Lower lobe of right lung (tissue), 2 donors: ENCODE measurements at regions not wholly inside any gene's neighbourhood (a gene's known extent, or its start where the extent isn't known, plus 50 kb on each side); places are given as distances from the start of the nearest gene placed in this dataset.

Source experiments
- ATAC-seq, 2 donors: fragments of 200-7000 bp; cut with Tn5 transposase; one replicate each; pipeline ENCODE4 v1.9.1; 2020 to 2022; ENCODE audit warnings: mild to moderate bottlenecking in 2 of 2, moderate library complexity in 2 of 2
- DNase-seq: peaks from one replicate; pipeline ENCODE4 v3.0.0-alpha.2; 2020
- H3K27ac ChIP-seq: fragments of 200-600 bp; one replicate; pipeline ENCODE4 v1.8.0; 2022
- H3K27me3 ChIP-seq: fragments of 200-600 bp; one replicate; pipeline ENCODE4 v1.8.0; 2022; ENCODE audit warnings: low read depth
- H3K36me3 ChIP-seq: fragments of 200-600 bp; one replicate; pipeline ENCODE4 v1.8.0; 2022; ENCODE audit warnings: mild to moderate bottlenecking
- H3K4me1 ChIP-seq: fragments of 200-600 bp; one replicate; pipeline ENCODE4 v1.8.0; 2022
- H3K4me3 ChIP-seq: fragments of 200-600 bp; one replicate; pipeline ENCODE4 v1.8.0; 2022; ENCODE audit warnings: mild to moderate bottlenecking
- H3K9me3 ChIP-seq: fragments of 200-600 bp; one replicate; pipeline ENCODE4 v1.8.0; 2022
- intact Hi-C: fragments of 100-400 bp; cut with DNase I; formaldehyde crosslinking; loops from one replicate; pipeline ENCODE4 v1.11.0; 2022
- TF ChIP-seq, protein P1 (sequence below): fragments of 200-600 bp; IDR thresholded peaks from one replicate; pipeline ENCODE4 v1.8.0; 2022; ENCODE audit warnings: antibody characterized with exemption, mild to moderate bottlenecking
- donor health status: DM: no; HTN: yes; CAD: no; lungs with severe emphysema.

DNA sequence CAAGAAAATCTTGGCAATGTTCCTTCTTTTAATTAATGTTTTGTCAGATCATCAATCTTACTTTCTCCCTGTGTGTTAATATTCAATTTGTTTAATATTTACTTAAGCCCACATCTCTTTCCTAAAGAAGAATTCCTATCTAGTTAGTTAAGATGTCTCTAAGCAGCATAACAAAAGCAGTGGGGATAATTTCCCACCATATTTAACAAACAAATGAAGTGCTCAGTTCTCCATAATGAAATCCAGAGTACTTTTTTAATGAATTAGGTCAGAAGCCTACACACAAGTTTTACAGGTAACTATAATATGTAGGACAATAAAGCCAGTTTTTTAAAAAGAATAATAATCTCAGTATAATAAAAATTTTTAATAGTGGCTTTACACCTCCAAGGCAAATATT, 1918.8 kb downstream of the EFNA5 start:
- Histone ChIP-seq H3K27ac (no peak overlapping the region), H3K4me3 (no peak overlapping the region), H3K27me3 (no peaks in the 10 kb centered on the region), H3K36me3 (no peaks in the 10 kb centered on the region), H3K9me3 (no peaks in the 10 kb centered on the region), H3K4me1 (no peaks in the 10 kb centered on the region)
- TF ChIP-seq, protein P1, sequence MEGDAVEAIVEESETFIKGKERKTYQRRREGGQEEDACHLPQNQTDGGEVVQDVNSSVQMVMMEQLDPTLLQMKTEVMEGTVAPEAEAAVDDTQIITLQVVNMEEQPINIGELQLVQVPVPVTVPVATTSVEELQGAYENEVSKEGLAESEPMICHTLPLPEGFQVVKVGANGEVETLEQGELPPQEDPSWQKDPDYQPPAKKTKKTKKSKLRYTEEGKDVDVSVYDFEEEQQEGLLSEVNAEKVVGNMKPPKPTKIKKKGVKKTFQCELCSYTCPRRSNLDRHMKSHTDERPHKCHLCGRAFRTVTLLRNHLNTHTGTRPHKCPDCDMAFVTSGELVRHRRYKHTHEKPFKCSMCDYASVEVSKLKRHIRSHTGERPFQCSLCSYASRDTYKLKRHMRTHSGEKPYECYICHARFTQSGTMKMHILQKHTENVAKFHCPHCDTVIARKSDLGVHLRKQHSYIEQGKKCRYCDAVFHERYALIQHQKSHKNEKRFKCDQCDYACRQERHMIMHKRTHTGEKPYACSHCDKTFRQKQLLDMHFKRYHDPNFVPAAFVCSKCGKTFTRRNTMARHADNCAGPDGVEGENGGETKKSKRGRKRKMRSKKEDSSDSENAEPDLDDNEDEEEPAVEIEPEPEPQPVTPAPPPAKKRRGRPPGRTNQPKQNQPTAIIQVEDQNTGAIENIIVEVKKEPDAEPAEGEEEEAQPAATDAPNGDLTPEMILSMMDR: no peak
- DNase-seq: no peak
- ATAC-seq: no peak
- intact Hi-C loops: no loop called here

DNA sequence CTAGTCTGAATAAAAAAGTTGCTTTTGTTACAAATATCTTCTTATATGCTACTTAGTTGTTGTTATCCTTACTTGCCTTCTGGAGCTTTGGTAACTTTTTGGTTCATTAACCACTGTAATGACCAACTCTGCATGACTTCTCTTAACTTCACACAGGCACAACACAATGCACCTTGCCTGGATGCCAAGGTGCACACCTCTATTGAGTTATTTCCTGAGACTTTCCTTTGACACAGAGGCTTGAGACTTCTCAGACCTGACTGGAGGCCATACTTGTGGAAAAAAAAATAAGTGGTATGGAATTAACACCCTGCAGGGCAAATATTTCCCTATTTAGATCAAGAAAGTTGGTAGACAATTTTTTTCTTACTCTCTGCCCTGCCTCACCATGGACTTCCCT, 1925.6 kb downstream of the EFNA5 start:
- Histone ChIP-seq H3K4me1 (no peaks in the 10 kb centered on the region), H3K4me3 (no peak overlapping the region), H3K9me3 (no peaks in the 10 kb centered on the region), H3K27ac (no peak overlapping the region), H3K27me3 (no peaks in the 10 kb centered on the region), H3K36me3 (no peaks in the 10 kb centered on the region)
- no peak for ATAC-seq
- TF ChIP-seq, protein P1: no peak
- no peak for DNase-seq
- intact Hi-C loops: no loop called here

DNA sequence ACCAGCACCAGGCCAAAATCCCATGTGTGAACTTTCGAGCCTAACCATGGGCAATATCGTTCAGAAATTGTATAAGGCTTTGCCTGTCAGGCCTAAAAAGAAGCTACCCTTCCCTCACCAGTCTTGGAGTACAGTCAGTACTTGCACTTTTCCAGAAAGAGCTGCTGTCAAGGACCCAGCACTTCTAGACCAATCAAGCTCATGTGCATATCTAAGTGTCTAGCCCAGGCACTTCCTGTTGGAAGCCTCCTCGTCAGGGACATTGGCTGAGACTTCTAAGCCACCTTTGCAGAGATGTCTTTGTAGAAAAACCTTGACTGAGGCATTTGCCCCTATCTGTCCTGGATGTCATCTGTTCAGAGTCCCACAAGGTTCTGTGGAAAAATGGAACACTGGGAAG, 1930.5 kb downstream of the EFNA5 start:
- Histone ChIP-seq H3K4me3 (no peak overlapping the region), H3K4me1 (no peaks in the 10 kb centered on the region), H3K27ac (no peak overlapping the region), H3K9me3 (no peaks in the 10 kb centered on the region), H3K36me3 (no peaks in the 10 kb centered on the region), H3K27me3 (no peaks in the 10 kb centered on the region)
- TF ChIP-seq, protein P1: no peak
- DNase-seq (no peak), ATAC-seq (no peak)
- intact Hi-C loops: no loop called here

DNA sequence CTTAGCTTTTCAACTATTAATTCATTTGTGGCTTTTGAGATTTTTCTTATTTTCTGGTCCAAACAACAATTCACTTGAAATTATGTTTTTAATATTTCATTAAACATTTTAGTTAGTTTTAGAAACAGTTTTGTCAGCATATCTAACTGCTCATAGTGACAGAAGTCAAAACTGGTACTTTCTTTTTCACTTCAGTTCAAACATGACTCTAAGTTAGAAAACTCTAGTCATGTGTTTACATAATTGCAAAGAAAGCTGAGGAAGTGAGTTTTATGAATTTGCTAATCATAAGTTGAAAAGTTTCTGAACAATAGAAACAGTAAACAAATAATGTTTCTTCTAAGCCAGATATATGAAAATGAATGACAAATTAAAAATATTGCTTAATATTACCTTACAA, 1931.0 kb downstream of the EFNA5 start:
- no peaks in the 10 kb centered on the region for H3K27me3 ChIP-seq
- TF ChIP-seq, protein P1: no peak

DNA sequence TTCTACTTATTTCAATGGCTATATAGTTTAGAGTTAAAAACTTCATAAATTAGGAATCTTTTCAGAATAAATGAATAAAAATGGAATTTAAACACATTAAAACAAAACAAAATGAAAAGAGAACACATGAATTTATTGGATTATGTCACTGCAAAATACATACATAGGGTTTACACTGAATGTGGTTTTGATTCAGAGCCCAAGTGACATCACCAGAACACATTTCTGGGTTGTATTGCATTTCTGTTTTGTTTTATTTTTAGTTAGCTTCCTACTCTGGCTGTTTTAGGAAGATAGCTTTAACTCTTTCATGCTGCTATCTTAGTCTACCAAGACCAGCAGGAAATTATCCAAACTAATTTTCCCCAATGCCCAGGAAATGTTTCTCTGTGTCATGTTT, 1935.0 kb downstream of the EFNA5 start:
- no peak for DNase-seq
- intact Hi-C loops: no loop called here
- Histone ChIP-seq H3K9me3 (no peaks in the 10 kb centered on the region), H3K36me3 (no peaks in the 10 kb centered on the region), H3K4me1 (no peaks in the 10 kb centered on the region), H3K27ac (no peak overlapping the region), H3K27me3 (no peaks in the 10 kb centered on the region), H3K4me3 (no peak overlapping the region)
- no peak for ATAC-seq
- TF ChIP-seq, protein P1: no peak

More for the DNA sequence above, 1931.0 kb downstream of the EFNA5 start:
- ATAC-seq: no peak
- intact Hi-C loops: no loop called here
- DNase-seq: no peak
- Histone ChIP-seq H3K36me3 (no peaks in the 10 kb centered on the region), H3K4me3 (no peak overlapping the region), H3K27ac (no peak overlapping the region), H3K9me3 (no peaks in the 10 kb centered on the region), H3K4me1 (no peaks in the 10 kb centered on the region)

DNA sequence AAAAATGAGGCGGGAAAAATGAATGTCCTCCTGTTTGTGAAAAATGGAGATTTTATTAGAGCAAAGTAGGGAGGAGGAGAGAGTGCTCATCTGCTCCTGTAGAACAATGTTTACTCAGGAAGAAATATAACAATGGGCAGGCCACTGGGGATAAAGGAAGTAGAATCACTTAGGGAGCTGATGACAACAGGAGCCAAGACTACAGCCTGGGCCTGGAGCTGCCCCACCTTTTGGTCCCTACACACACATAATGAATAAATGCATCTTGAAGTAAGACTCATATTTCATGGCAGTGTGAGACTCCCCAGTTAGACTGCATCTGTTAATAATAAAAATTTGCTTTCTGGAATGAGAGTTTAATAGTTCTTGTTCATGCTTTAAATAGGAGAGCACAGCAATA, 1939.8 kb downstream of the EFNA5 start:
- H3K36me3 ChIP-seq: no peaks in the 10 kb centered on the region
- intact Hi-C loops: no loop called here
- H3K9me3 ChIP-seq: no peaks in the 10 kb centered on the region
- DNase-seq: no peak
- no peaks in the 10 kb centered on the region for H3K27me3 ChIP-seq
- H3K4me3 ChIP-seq: no peak overlapping the region
- no peak overlapping the region for H3K27ac ChIP-seq
- no peak for ATAC-seq
- TF ChIP-seq, protein P1: no peak
- H3K4me1 ChIP-seq: no peaks in the 10 kb centered on the region
